ENCODE measurements at regions not wholly inside any gene's neighbourhood (a gene's known extent, or its start where the extent isn't known, plus 50 kb on each side); places are given as distances from the start of the nearest gene placed in this dataset.

- Mint-ChIP-seq H3K4me3 (no peak overlapping the region), H3K27ac (no peak overlapping the region), H3K9me3 (peaks cover 0 to 2% (median 0%) of the 10 kb centered on the region in 3 donors), H3K4me1 (no peaks in the 10 kb centered on the region), H3K27me3 (peaks cover 2% of the 10 kb centered on the region), H3K36me3 (no peaks in the 10 kb centered on the region)
Measured at GRCh38 chr2:149727927-149728326, 140.4 kb upstream of the MMADHC start.

GRCh38 chr2:149725234-149725633, 137.7 kb upstream of the MMADHC start:
- no peak overlapping the region for H3K27ac Mint-ChIP-seq
- H3K36me3 Mint-ChIP-seq = no peaks in the 10 kb centered on the region
- H3K27me3 Mint-ChIP-seq = peaks cover 2% of the 10 kb centered on the region
- H3K4me3 Mint-ChIP-seq = no peak overlapping the region
- peaks cover 0 to 5% (median 0%) of the 10 kb centered on the region in 3 donors for H3K9me3 Mint-ChIP-seq
- no peaks in the 10 kb centered on the region for H3K4me1 Mint-ChIP-seq

GRCh38 chr2:149724091-149724490, 136.5 kb upstream of the MMADHC start:
- H3K4me1 Mint-ChIP-seq = no peaks in the 10 kb centered on the region
- H3K9me3 Mint-ChIP-seq = peaks cover 0 to 5% (median 0%) of the 10 kb centered on the region in 3 donors
- H3K27me3 Mint-ChIP-seq = peaks cover 2% of the 10 kb centered on the region
- no peak overlapping the region for H3K27ac Mint-ChIP-seq
- H3K4me3 Mint-ChIP-seq = no peak overlapping the region
- no peaks in the 10 kb centered on the region for H3K36me3 Mint-ChIP-seq

GRCh38 chr2:149720615-149721014, 133.0 kb upstream of the MMADHC start:
- peaks cover 0 to 5% (median 2%) of the 10 kb centered on the region in 3 donors for H3K9me3 Mint-ChIP-seq
- no peak overlapping the region for H3K27ac Mint-ChIP-seq
- no peaks in the 10 kb centered on the region for H3K4me1 Mint-ChIP-seq
- no peak overlapping the region for H3K4me3 Mint-ChIP-seq
- no peaks in the 10 kb centered on the region for H3K36me3 Mint-ChIP-seq
- no peaks in the 10 kb centered on the region for H3K27me3 Mint-ChIP-seq

- H3K27ac Mint-ChIP-seq = no peak overlapping the region
- peaks cover 0 to 5% (median 2%) of the 10 kb centered on the region in 3 donors for H3K9me3 Mint-ChIP-seq
- H3K36me3 Mint-ChIP-seq = no peaks in the 10 kb centered on the region
- H3K4me1 Mint-ChIP-seq = no peaks in the 10 kb centered on the region
- no peaks in the 10 kb centered on the region for H3K27me3 Mint-ChIP-seq
- no peak overlapping the region for H3K4me3 Mint-ChIP-seq
Measured at GRCh38 chr2:149719695-149720094, 132.1 kb upstream of the MMADHC start.

- no peaks in the 10 kb centered on the region for H3K4me1 Mint-ChIP-seq
- peaks cover 0 to 2% (median 0%) of the 10 kb centered on the region in 3 donors for H3K9me3 Mint-ChIP-seq
- H3K36me3 Mint-ChIP-seq = no peaks in the 10 kb centered on the region
- no peaks in the 10 kb centered on the region for H3K27me3 Mint-ChIP-seq
- H3K27ac Mint-ChIP-seq = no peak overlapping the region
- H3K4me3 Mint-ChIP-seq = no peak overlapping the region
Measured at GRCh38 chr2:149716687-149717086, 129.1 kb upstream of the MMADHC start.

GRCh38 chr2:149715894-149716293, 128.3 kb upstream of the MMADHC start:
- no peaks in the 10 kb centered on the region for H3K27me3 Mint-ChIP-seq
- no peak overlapping the region for H3K27ac Mint-ChIP-seq
- H3K9me3 Mint-ChIP-seq = peaks cover 0 to 2% (median 0%) of the 10 kb centered on the region in 3 donors
- H3K4me3 Mint-ChIP-seq = no peak overlapping the region
- H3K4me1 Mint-ChIP-seq = no peaks in the 10 kb centered on the region
- no peaks in the 10 kb centered on the region for H3K36me3 Mint-ChIP-seq

- no peak overlapping the region for H3K4me3 Mint-ChIP-seq
- H3K4me1 Mint-ChIP-seq = no peaks in the 10 kb centered on the region
- H3K27me3 Mint-ChIP-seq = no peaks in the 10 kb centered on the region
- H3K27ac Mint-ChIP-seq = no peak overlapping the region
- H3K36me3 Mint-ChIP-seq = no peaks in the 10 kb centered on the region
- peaks cover 0 to 2% (median 0%) of the 10 kb centered on the region in 3 donors for H3K9me3 Mint-ChIP-seq
Measured at GRCh38 chr2:149715005-149715592, 127.5 kb upstream of the MMADHC start.

GRCh38 chr2:149709496-149710263, 122.1 kb upstream of the MMADHC start:
- H3K9me3 Mint-ChIP-seq = peaks cover 0 to 3% (median 0%) of the 10 kb centered on the region in 3 donors
- no peaks in the 10 kb centered on the region for H3K36me3 Mint-ChIP-seq
- no peak overlapping the region for H3K27ac Mint-ChIP-seq
- H3K4me1 Mint-ChIP-seq = no peaks in the 10 kb centered on the region
- no peak overlapping the region for H3K4me3 Mint-ChIP-seq
- H3K27me3 Mint-ChIP-seq = no peaks in the 10 kb centered on the region

GRCh38 chr2:149703281-149703680, 115.7 kb upstream of the MMADHC start:
- H3K9me3 Mint-ChIP-seq = peaks cover 0 to 3% (median 0%) of the 10 kb centered on the region in 3 donors
- H3K4me3 Mint-ChIP-seq = no peak overlapping the region
- no peak overlapping the region for H3K27ac Mint-ChIP-seq
- H3K27me3 Mint-ChIP-seq = no peaks in the 10 kb centered on the region
- H3K36me3 Mint-ChIP-seq = no peaks in the 10 kb centered on the region
- no peaks in the 10 kb centered on the region for H3K4me1 Mint-ChIP-seq

- Mint-ChIP-seq H3K9me3 (peaks cover 0 to 3% (median 0%) of the 10 kb centered on the region in 3 donors), H3K27ac (no peak overlapping the region), H3K36me3 (no peaks in the 10 kb centered on the region), H3K27me3 (no peaks in the 10 kb centered on the region), H3K4me3 (no peak overlapping the region), H3K4me1 (peaks cover 0 to under 1% (median 0%) of the 10 kb centered on the region in 3 donors)
Measured at GRCh38 chr2:149702571-149702970, 115.0 kb upstream of the MMADHC start.

- Mint-ChIP-seq H3K4me1 (peaks cover 0 to 2% (median 0%) of the 10 kb centered on the region in 3 donors), H3K36me3 (no peaks in the 10 kb centered on the region), H3K4me3 (no peak overlapping the region), H3K9me3 (no peaks in the 10 kb centered on the region), H3K27me3 (no peaks in the 10 kb centered on the region), H3K27ac (no peak overlapping the region)
Measured at GRCh38 chr2:149701241-149701640, 113.7 kb upstream of the MMADHC start.

GRCh38 chr2:149692961-149693396, 105.4 kb upstream of the MMADHC start:
- peaks cover 0 to 2% (median 0%) of the 10 kb centered on the region in 3 donors for H3K4me1 Mint-ChIP-seq
- H3K9me3 Mint-ChIP-seq = peaks cover 0 to 2% (median 0%) of the 10 kb centered on the region in 3 donors
- no peaks in the 10 kb centered on the region for H3K36me3 Mint-ChIP-seq
- H3K27ac Mint-ChIP-seq = no peak overlapping the region
- no peaks in the 10 kb centered on the region for H3K27me3 Mint-ChIP-seq
- H3K4me3 Mint-ChIP-seq = no peak overlapping the region

GRCh38 chr2:149690825-149691224, 103.2 kb upstream of the MMADHC start:
- Mint-ChIP-seq H3K4me3 (no peak overlapping the region), H3K9me3 (peaks cover 0 to 2% (median 0%) of the 10 kb centered on the region in 3 donors), H3K36me3 (no peaks in the 10 kb centered on the region), H3K27me3 (no peaks in the 10 kb centered on the region), H3K27ac (no peak overlapping the region), H3K4me1 (no peaks in the 10 kb centered on the region)

GRCh38 chr2:149687052-149687427, 99.5 kb upstream of the MMADHC start:
- Mint-ChIP-seq H3K27me3 (no peaks in the 10 kb centered on the region), H3K4me1 (no peaks in the 10 kb centered on the region), H3K4me3 (no peak overlapping the region), H3K36me3 (no peaks in the 10 kb centered on the region), H3K9me3 (peaks cover 2 to 9% (median 6%) of the 10 kb centered on the region in 3 donors), H3K27ac (no peak overlapping the region)
